HFF-Myc (cell line): ENCODE measurements at regions not wholly inside any gene's neighbourhood (a gene's known extent, or its start where the extent isn't known, plus 50 kb on each side); places are given as distances from the start of the nearest gene placed in this dataset.

Source experiments
- DNase-seq: peaks from one replicate; pipeline ENCODE4 v3.0.0-alpha.2; 2011; ENCODE audit warnings: low read depth; ENCODE audit errors: extremely low read depth
- H3K4me3 ChIP-seq: replicated peaks from 2 replicates; pipeline ENCODE4 v1.5.1; 2011; ENCODE audit warnings: low read depth, mild to moderate bottlenecking, control low read depth, low read length
- TF ChIP-seq, protein P1 (sequence below): IDR thresholded peaks from 2 replicates; pipeline ENCODE4 v1.5.1; 2012; ENCODE audit warnings: mild to moderate bottlenecking, low read depth, low read length, control low read depth; ENCODE audit errors: missing control alignments

DNA sequence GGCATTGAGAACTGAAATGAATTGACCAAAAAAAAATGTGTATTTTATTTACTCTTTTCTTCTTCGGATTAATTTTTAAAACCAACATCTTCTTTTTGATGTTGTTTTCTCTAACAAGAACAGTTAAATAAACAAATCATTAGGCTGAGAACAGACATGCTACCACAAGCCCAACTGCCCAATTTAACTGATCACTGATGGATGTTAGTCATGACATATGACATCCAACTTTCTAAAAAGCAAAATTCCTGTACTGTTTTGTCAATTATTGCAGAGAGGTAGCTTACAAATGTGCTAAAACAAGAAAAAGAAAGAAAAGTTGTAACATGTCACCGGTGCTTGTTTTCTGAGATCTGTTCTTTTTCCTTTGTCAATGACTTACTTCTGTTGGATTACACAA, 232.1 kb downstream of the C11orf87 start:
- DNase-seq = no peak
- H3K4me3 ChIP-seq = no peak overlapping the region

GRCh38 chr11:109658190-109658589, 236.2 kb downstream of the C11orf87 start:
- TF ChIP-seq, protein P1, sequence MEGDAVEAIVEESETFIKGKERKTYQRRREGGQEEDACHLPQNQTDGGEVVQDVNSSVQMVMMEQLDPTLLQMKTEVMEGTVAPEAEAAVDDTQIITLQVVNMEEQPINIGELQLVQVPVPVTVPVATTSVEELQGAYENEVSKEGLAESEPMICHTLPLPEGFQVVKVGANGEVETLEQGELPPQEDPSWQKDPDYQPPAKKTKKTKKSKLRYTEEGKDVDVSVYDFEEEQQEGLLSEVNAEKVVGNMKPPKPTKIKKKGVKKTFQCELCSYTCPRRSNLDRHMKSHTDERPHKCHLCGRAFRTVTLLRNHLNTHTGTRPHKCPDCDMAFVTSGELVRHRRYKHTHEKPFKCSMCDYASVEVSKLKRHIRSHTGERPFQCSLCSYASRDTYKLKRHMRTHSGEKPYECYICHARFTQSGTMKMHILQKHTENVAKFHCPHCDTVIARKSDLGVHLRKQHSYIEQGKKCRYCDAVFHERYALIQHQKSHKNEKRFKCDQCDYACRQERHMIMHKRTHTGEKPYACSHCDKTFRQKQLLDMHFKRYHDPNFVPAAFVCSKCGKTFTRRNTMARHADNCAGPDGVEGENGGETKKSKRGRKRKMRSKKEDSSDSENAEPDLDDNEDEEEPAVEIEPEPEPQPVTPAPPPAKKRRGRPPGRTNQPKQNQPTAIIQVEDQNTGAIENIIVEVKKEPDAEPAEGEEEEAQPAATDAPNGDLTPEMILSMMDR = no peak
- H3K4me3 ChIP-seq = no peak overlapping the region
- DNase-seq = no peak

More for the DNA sequence above, 232.1 kb downstream of the C11orf87 start:
- TF ChIP-seq, protein P1 = no peak

DNA sequence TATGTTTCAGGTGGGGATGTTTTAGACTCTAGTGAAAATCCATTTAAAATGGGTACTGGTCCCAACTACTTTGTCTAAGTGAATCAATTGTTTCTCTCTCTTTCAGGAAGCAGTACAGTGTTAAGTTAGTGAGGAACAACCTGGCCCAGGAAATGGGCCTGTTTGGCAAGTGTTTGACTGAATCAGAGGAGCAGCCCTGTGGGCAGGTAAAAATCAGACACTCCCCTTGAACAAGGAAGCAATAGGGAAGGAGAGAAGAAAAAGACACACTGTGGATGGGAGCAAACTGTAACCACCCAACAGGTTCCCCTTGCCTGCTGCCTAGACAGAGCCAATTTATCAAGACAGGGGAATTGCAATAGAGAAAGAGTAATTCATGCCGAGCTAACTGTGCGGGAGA, 245.7 kb downstream of the C11orf87 start:
- DNase-seq = no peak
- TF ChIP-seq, protein P1 = no peak
- no peak overlapping the region for H3K4me3 ChIP-seq

DNA sequence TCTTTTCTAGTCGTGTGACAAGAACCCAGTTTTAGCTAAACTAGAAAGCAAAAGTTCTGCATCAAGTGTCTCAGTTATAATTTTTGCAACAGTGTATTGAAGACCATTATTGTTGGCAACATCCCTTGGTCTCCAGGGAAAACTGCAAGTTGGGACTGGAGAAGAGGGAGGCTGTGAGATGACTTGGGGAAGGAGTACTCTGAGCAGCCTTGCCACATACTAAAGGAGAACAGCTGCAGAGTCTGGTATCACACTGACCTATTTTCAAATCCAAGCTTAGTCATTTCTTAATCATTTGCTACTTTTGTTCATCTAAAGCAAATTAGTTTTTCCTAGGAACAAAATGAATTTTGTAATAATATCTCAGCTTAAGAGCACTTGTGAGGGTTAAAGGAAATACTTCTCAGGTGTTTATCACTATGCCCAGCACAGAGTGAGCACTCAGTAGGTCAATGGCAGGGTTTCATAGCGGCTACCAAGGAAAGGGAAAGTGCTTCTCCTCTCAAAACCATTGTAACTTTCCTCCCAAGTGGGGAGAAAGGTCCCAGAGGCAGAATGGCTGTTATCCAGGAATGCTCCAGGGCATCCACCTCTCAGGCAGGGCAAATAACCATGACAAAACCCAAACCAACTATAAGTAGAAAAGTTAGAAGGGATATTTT, 247.1 kb downstream of the C11orf87 start:
- DNase-seq = no peak
- TF ChIP-seq, protein P1 = no peak
- H3K4me3 ChIP-seq = no peak overlapping the region

DNA sequence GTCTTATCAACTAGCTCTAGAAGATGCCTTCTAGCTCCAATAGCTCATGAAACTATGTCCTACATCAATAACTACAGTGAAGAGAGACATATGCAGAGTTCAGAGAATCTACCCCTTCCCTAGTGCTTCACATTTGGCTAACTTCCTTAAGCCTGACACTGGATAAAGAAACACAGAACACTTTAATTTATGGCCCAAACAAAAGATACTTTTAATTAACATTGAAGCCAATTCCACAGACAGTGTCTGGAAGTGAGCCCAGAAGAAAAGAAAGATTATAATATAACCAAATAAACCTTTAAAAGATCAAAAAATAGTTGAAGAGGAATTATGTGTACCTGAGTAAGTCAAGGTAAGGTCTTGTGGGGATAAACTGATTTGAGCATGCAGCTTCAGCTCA, 255.2 kb downstream of the C11orf87 start:
- DNase-seq = no peak
- TF ChIP-seq, protein P1 = no peak

DNA sequence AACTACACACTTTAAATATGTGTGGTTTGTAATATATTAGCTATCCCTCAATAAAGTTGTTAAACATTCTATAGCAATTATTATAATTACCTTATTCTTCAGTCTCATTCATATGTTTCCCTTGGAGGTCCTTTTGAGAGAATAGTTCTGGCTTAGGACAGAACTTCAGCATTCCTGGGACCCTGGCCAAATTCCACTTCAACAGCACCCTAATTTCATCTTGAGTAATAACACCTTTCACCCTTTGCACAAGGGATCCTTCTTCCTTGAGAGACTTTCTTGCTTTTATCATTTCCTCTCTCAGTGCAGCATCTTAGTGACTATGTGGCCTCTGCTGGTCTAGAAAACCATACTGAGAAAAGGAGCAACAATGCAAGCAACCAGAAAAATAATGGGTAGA, 255.9 kb downstream of the C11orf87 start:
- DNase-seq = no peak

More for the DNA sequence above, 255.2 kb downstream of the C11orf87 start:
- H3K4me3 ChIP-seq = no peak overlapping the region

More for the DNA sequence above, 255.9 kb downstream of the C11orf87 start:
- H3K4me3 ChIP-seq = no peak overlapping the region
- TF ChIP-seq, protein P1 = no peak
